Activated CD4-positive, alpha-beta T cell treated with anti-CD3 and anti-CD28 coated beads, Interleukin-2, amount 10 ng/mL, durations not matched to agents 24 days and 14 days (primary cell): ENCODE measurements at regions not wholly inside any gene's neighbourhood (a gene's known extent, or its start where the extent isn't known, plus 50 kb on each side); places are given as distances from the start of the nearest gene placed in this dataset.

Experiments used
- DNase-seq: peaks from one replicate; pipeline ENCODE4 v3.0.0; 2022
- H3K27ac Mint-ChIP-seq: one replicate; pipeline ENCODE4 v1.8.0; 2022; ENCODE audit warnings: mild to moderate bottlenecking, mixed read lengths
- H3K27me3 Mint-ChIP-seq: one replicate; pipeline ENCODE4 v1.8.0; 2022; ENCODE audit warnings: mixed read lengths
- H3K36me3 Mint-ChIP-seq: one replicate; pipeline ENCODE4 v1.8.0; 2022; ENCODE audit warnings: low read depth, mild to moderate bottlenecking, mixed read lengths
- H3K4me1 Mint-ChIP-seq: one replicate; pipeline ENCODE4 v1.8.0; 2021; ENCODE audit warnings: mixed read lengths
- H3K4me3 Mint-ChIP-seq: one replicate; pipeline ENCODE4 v1.8.0; 2022; ENCODE audit warnings: mild to moderate bottlenecking, moderate library complexity, mixed read lengths
- H3K9me3 Mint-ChIP-seq: one replicate; pipeline ENCODE4 v1.8.0; 2021; ENCODE audit warnings: mixed read lengths
- intact Hi-C: fragments of 100-400 bp; cut with micrococcal nuclease; formaldehyde crosslinking; loops from one replicate; pipeline ENCODE4 v1.15.1; 2023

DNA sequence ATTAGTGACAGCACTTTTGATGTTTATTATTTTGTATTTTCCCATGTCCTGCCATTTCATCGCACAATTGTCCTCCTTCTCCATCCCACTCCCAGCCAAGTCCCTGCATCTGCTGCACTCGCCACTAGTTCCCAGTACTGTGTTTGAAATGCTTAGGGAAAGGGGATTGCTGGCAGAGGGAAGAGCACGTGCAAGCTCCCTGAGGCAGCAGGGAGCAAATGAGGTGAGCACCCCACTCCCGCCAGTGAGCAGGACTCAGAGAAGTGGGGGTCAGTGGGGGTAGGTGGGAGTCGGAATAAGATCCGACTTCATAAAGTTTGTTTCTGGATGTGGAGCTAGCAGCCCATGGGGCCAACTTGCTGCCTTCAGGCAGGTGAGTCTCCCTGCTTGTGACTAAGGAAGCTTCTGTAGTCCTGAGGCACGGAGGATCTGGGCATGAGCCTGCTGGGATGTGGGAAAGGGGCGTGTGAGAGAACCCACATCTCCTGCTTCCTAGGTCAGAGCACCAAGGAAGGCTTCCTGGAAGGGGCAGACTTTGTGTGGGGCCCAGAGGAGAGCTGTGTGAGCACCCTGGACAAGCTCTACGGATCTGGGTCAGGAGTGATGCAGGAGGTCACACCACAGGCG, 99.7 kb upstream of the TLE3 start:
- DNase-seq: no peak
- H3K9me3 Mint-ChIP-seq: no peaks in the 10 kb centered on the region
- H3K27me3 Mint-ChIP-seq: peaks cover 16% of the 10 kb centered on the region
- intact Hi-C loops: no loop called here
- H3K27ac Mint-ChIP-seq: no peak overlapping the region
- no peak overlapping the region for H3K4me3 Mint-ChIP-seq
- no peaks in the 10 kb centered on the region for H3K36me3 Mint-ChIP-seq
- H3K4me1 Mint-ChIP-seq: no peaks in the 10 kb centered on the region

- peak; percentile 67 for DNase-seq
- intact Hi-C loops: no loop called here
- no peaks in the 10 kb centered on the region for H3K9me3 Mint-ChIP-seq
- H3K36me3 Mint-ChIP-seq: no peaks in the 10 kb centered on the region
- H3K27ac Mint-ChIP-seq: no peak overlapping the region
- H3K27me3 Mint-ChIP-seq: peaks cover 12% of the 10 kb centered on the region
- no peak overlapping the region for H3K4me3 Mint-ChIP-seq
- H3K4me1 Mint-ChIP-seq: no peaks in the 10 kb centered on the region
Observed at GRCh38 chr15:70196372-70197316, 98.9 kb upstream of the TLE3 start.

DNA sequence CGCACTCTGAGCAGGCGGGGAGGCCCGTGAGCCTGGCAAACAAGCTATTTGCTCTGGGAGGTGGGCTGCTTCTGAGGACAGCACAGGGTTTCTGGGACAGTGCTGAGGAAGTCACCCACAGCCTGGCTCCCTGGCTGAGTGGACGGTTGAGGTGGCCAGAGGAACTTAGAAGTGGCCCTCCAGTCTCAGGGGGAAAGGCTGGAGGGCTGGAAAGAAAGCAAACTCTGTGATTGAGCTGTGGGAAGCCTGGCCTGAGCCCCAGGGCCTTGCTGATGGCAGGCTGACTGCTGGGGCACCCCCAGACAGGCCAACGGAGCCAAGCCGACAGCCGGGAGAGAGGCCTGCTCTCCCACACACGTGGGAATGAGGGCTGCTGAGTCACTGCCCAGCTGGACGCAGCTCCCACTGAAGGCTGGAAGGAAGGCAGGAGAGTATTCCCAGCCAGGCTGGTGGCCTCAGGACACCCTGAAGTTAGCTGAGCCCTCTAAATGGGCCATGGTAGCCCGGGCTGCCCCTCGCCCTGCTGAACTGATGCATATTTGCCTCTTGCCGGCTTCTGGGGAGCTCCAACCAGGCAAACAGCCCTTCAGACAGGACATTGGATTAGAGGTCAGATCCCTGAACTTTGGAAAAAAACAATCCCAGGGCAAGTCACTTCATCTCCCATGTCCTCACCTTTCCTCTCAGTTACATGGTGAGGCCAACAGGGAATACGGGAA, 98.0 kb upstream of the TLE3 start:
- H3K27me3 Mint-ChIP-seq: peaks cover 11% of the 10 kb centered on the region
- intact Hi-C loops: no loop called here
- H3K4me1 Mint-ChIP-seq: no peaks in the 10 kb centered on the region
- no peak for DNase-seq
- no peaks in the 10 kb centered on the region for H3K36me3 Mint-ChIP-seq
- no peaks in the 10 kb centered on the region for H3K9me3 Mint-ChIP-seq
- H3K27ac Mint-ChIP-seq: no peak overlapping the region
- H3K4me3 Mint-ChIP-seq: no peak overlapping the region

- intact Hi-C loops: no loop called here
- Mint-ChIP-seq H3K4me1 (no peaks in the 10 kb centered on the region), H3K27ac (no peak overlapping the region), H3K9me3 (no peaks in the 10 kb centered on the region), H3K27me3 (peaks cover 11% of the 10 kb centered on the region), H3K4me3 (no peak overlapping the region), H3K36me3 (no peaks in the 10 kb centered on the region)
- DNase-seq: no peak
Observed at GRCh38 chr15:70195171-70195570, 97.5 kb upstream of the TLE3 start.

GRCh38 chr15:70194266-70194665, 96.5 kb upstream of the TLE3 start:
- no peaks in the 10 kb centered on the region for H3K9me3 Mint-ChIP-seq
- DNase-seq: no peak
- H3K27ac Mint-ChIP-seq: no peak overlapping the region
- no peaks in the 10 kb centered on the region for H3K36me3 Mint-ChIP-seq
- H3K4me1 Mint-ChIP-seq: no peaks in the 10 kb centered on the region
- no peak overlapping the region for H3K4me3 Mint-ChIP-seq
- intact Hi-C loops: no loop called here
- H3K27me3 Mint-ChIP-seq: peaks cover 11% of the 10 kb centered on the region

DNA sequence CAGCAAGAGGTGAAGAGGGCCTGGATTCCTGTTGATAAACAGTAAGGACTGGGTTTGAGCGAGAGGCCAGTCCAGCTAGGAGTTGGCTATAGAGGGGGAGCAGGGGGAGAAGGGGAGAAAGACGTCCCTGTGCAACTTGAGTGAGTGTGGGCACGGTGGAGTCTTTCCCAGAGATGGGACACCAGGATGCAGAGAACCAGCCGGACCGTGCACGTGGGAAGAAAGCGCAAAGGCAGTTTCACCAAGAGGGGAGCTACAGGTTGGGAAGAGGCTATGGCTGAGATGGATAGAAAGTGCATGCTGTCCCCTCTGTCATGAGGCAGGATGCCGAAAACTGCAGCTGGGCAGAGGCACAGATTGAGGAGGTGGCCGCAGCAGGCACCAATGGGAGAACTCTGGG, 96.0 kb upstream of the TLE3 start:
- no peak for DNase-seq
- Mint-ChIP-seq H3K36me3 (no peaks in the 10 kb centered on the region), H3K27me3 (peaks cover 15% of the 10 kb centered on the region), H3K4me1 (no peaks in the 10 kb centered on the region), H3K27ac (no peak overlapping the region), H3K4me3 (no peak overlapping the region), H3K9me3 (no peaks in the 10 kb centered on the region)
- intact Hi-C loops: no loop called here

- H3K4me1 Mint-ChIP-seq: no peaks in the 10 kb centered on the region
- no peak overlapping the region for H3K4me3 Mint-ChIP-seq
- DNase-seq: no peak
- no peaks in the 10 kb centered on the region for H3K9me3 Mint-ChIP-seq
- H3K27ac Mint-ChIP-seq: no peak overlapping the region
- peaks cover 17% of the 10 kb centered on the region for H3K27me3 Mint-ChIP-seq
- no peaks in the 10 kb centered on the region for H3K36me3 Mint-ChIP-seq
- intact Hi-C loops: no loop called here
Observed at GRCh38 chr15:70192490-70192889, 94.8 kb upstream of the TLE3 start.

GRCh38 chr15:70192041-70192440, 94.3 kb upstream of the TLE3 start:
- Mint-ChIP-seq H3K27ac (no peak overlapping the region), H3K9me3 (no peaks in the 10 kb centered on the region), H3K4me1 (no peaks in the 10 kb centered on the region), H3K4me3 (no peak overlapping the region), H3K27me3 (peaks cover 17% of the 10 kb centered on the region), H3K36me3 (no peaks in the 10 kb centered on the region)
- intact Hi-C loops: no loop called here
- no peak for DNase-seq

DNA sequence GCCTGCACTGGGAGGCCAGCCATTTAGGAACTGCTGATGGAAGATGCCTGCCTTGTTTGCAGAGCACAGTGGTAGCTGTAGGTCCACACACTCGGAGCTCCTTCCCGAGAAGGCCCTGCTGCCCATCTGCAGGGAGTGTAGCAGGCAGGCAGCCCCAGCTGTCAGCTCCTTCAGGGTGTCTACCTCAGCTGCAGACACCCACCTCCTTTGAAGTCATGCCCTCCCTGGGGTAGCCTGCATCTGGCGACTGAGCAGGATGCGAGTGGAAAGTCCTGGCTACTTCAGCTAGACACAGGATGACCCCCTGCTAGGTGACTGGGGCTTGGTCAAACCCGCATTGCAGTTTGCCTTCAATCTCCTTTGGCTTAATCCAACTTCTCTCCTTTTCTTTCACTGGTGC, 93.2 kb upstream of the TLE3 start:
- Mint-ChIP-seq H3K9me3 (no peaks in the 10 kb centered on the region), H3K27ac (no peak overlapping the region), H3K4me3 (no peak overlapping the region), H3K4me1 (no peaks in the 10 kb centered on the region), H3K27me3 (peaks cover 17% of the 10 kb centered on the region), H3K36me3 (no peaks in the 10 kb centered on the region)
- DNase-seq: no peak
- intact Hi-C loops: no loop called here

DNA sequence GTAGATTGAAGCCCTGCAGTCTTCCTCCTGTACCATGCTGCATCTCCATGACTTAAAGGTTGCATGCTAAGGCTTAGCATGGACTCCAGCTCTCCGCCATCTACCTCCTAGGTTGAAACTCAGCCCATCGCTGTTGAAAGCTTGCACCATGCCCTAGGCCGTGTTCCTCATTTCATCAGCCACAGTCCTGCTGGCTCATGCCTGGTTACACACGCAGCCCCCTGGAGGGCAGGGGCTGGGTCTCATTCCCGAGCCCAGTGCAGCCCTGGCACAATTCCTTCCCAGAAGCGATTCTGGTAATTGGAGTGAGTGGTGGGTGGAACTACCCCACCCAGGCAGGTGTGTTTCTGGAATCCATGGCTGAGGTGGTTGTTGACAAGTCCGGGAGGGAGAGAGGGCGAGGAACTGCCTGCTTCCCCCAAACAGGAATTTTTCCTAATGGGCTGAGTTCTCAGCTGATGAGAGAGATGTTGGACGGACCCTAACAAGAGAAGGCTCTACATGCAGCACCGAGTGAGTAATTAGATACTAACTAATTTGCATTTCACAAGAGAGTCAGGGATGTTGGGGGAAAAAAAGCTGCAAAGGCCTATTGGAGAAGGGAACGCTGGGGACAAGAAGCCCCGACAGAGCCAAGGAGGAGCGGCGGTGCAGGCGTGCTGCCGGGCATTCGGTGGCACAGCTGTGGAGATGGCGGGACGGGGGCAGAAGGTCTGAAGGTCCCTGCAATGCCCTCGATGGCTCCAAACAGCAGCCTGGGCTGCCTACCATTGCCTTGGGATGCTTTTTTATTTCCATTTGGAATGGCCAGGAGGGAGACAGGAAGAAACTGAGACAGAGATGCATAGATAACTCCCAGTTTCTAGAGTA, 92.3 kb upstream of the TLE3 start:
- Mint-ChIP-seq H3K27me3 (peaks cover 17% of the 10 kb centered on the region), H3K36me3 (no peaks in the 10 kb centered on the region), H3K27ac (no peak overlapping the region), H3K4me3 (no peak overlapping the region), H3K4me1 (no peaks in the 10 kb centered on the region), H3K9me3 (no peaks in the 10 kb centered on the region)
- DNase-seq: no peak
- intact Hi-C loops: no loop called here

DNA sequence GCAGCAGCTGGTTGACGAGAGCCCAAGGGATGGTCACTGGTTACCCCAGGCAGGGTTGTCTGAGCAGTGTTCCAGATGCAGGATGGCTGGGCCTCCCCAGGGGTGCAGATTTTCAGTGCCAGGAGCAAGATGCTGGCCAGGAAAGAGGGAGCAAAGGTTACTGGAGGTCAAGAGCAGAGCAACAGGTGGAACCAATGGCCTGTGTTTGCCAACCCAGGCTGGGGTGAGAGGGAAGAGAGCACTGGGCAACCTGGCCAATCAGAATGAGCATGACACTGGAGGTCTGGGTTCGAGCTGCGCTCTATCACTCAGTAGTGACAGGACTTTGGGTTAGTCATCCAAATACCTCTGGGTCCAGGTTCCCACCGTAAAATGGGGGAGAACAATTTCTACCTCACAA, 90.6 kb upstream of the TLE3 start:
- Mint-ChIP-seq H3K9me3 (no peaks in the 10 kb centered on the region), H3K4me1 (no peaks in the 10 kb centered on the region), H3K36me3 (no peaks in the 10 kb centered on the region), H3K27me3 (peaks cover 10% of the 10 kb centered on the region), H3K27ac (no peak overlapping the region), H3K4me3 (no peak overlapping the region)
- no peak for DNase-seq
- intact Hi-C loops: no loop called here

DNA sequence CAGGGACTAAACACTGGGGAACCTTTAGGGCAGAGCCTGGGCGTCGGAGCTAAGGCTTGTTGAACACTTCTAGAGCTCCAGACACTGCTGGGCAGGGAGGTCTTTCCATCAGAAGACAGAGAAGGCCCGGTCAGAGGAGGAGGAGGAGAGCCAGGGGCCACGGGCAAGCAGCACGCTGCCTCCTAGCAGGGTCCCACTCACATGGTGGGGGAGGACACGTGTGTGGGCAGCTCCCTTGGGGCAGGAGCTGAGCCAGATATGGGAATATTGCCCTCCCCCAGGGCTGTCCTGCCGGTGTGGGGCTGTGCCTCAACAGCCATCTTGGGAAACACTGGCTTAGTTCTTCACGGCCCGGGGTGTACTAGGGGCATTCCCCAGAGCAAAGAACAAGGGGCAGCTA, 89.6 kb upstream of the TLE3 start:
- Mint-ChIP-seq H3K27ac (no peak overlapping the region), H3K36me3 (no peaks in the 10 kb centered on the region), H3K27me3 (peaks cover 11% of the 10 kb centered on the region), H3K4me1 (no peaks in the 10 kb centered on the region), H3K4me3 (no peak overlapping the region), H3K9me3 (no peaks in the 10 kb centered on the region)
- intact Hi-C loops: no loop called here
- DNase-seq: no peak

GRCh38 chr15:70186152-70186551, 88.4 kb upstream of the TLE3 start:
- Mint-ChIP-seq H3K36me3 (no peaks in the 10 kb centered on the region), H3K27me3 (peaks cover 17% of the 10 kb centered on the region), H3K9me3 (no peaks in the 10 kb centered on the region), H3K27ac (no peak overlapping the region), H3K4me3 (no peak overlapping the region), H3K4me1 (no peaks in the 10 kb centered on the region)
- intact Hi-C loops: no loop called here
- DNase-seq: no peak
